HL-60 (cell line): ENCODE measurements at regions not wholly inside any gene's neighbourhood (a gene's known extent, or its start where the extent isn't known, plus 50 kb on each side); places are given as distances from the start of the nearest gene placed in this dataset.

ENCODE experiments used
- DNase-seq, 2 experiments: peaks; one replicate each; pipeline ENCODE4 v3.0.0-alpha.2; 2010 to 2020; ENCODE audit warnings: low read depth in 1 of 2, low spot score in 1 of 2
- H3K27ac ChIP-seq: fragments of 250-450 bp; sonication (Bioruptor Pico); replicated peaks from 2 replicates; pipeline ENCODE4 v1.5.1; 2020; ENCODE audit warnings: mild to moderate bottlenecking, moderate library complexity
- H3K27me3 ChIP-seq: fragments of 250-450 bp; sonication (Bioruptor Pico); 2 replicates; pipeline ENCODE4 v1.5.1; 2021; ENCODE audit warnings: mild to moderate bottlenecking, moderate library complexity; ENCODE audit not compliant: insufficient read depth, poor library complexity, severe bottlenecking
- H3K4me3 ChIP-seq: replicated peaks from 2 replicates; pipeline ENCODE4 v1.5.1; 2011; ENCODE audit warnings: mild to moderate bottlenecking, control low read depth, low read length; ENCODE audit not compliant: insufficient read depth
- CTCF ChIP-seq: IDR thresholded peaks from one replicate; pipeline ENCODE4 v1.5.1; 2011; ENCODE audit warnings: low read length, control low read depth, inconsistent platforms; ENCODE audit not compliant: insufficient read depth
- GABPA ChIP-seq: IDR thresholded peaks from 2 replicates; pipeline ENCODE4 v1.6.1; 2012; ENCODE audit warnings: low read depth
- POLR2AphosphoS5 ChIP-seq: IDR thresholded peaks from 2 replicates; pipeline ENCODE4 v1.6.1; 2012; ENCODE audit warnings: low read depth
- REST ChIP-seq: IDR thresholded peaks from 2 replicates; pipeline ENCODE4 v1.6.1; 2012; ENCODE audit warnings: low read depth; ENCODE audit not compliant: insufficient replicate concordance
- SPI1 ChIP-seq: IDR thresholded peaks from 2 replicates; pipeline ENCODE4 v1.6.1; 2012; ENCODE audit warnings: low read depth, mild to moderate bottlenecking, borderline replicate concordance

- DNase-seq: no peak
- Histone ChIP-seq H3K4me3 (no peak overlapping the region), H3K27ac (no peak overlapping the region), H3K27me3 (no peaks in the 10 kb centered on the region)
- TF ChIP-seq GABPA: no peak
- TF ChIP-seq CTCF: no peak
- no peak for TF ChIP-seq SPI1
- TF ChIP-seq REST: no peak
- TF ChIP-seq POLR2AphosphoS5: no peak
These were observed 110.1 kb upstream of the HS3ST5 start for GRCh38 chr6:114452785-114453401.

GRCh38 chr6:114450631-114451030 is 107.8 kb upstream of the HS3ST5 start:
- TF ChIP-seq SPI1: no peak
- TF ChIP-seq REST: no peak
- no peak for TF ChIP-seq GABPA
- no peak for TF ChIP-seq CTCF
- no peak for TF ChIP-seq POLR2AphosphoS5
- no peak overlapping the region for H3K4me3 ChIP-seq
- no peak for DNase-seq

GRCh38 chr6:114449659-114450058 is 106.8 kb upstream of the HS3ST5 start:
- Histone ChIP-seq H3K27ac (no peak overlapping the region), H3K27me3 (no peaks in the 10 kb centered on the region), H3K4me3 (no peak overlapping the region)
- no peak for DNase-seq
- TF ChIP-seq GABPA (no peak), SPI1 (no peak)

More at GRCh38 chr6:114450631-114451030, 107.8 kb upstream of the HS3ST5 start:
- H3K27me3 ChIP-seq: no peaks in the 10 kb centered on the region
- no peak overlapping the region for H3K27ac ChIP-seq

GRCh38 chr6:114446342-114446741 is 103.5 kb upstream of the HS3ST5 start:
- Histone ChIP-seq H3K4me3 (no peak overlapping the region), H3K27ac (no peak overlapping the region), H3K27me3 (no peaks in the 10 kb centered on the region)
- DNase-seq: no peak
- no peak for TF ChIP-seq REST
- no peak for TF ChIP-seq CTCF
- TF ChIP-seq POLR2AphosphoS5: no peak
- TF ChIP-seq GABPA: no peak
- TF ChIP-seq SPI1: no peak
